ENCODE measurements at regions not wholly inside any gene's neighbourhood (a gene's known extent, or its start where the extent isn't known, plus 50 kb on each side); places are given as distances from the start of the nearest gene placed in this dataset.

DNA sequence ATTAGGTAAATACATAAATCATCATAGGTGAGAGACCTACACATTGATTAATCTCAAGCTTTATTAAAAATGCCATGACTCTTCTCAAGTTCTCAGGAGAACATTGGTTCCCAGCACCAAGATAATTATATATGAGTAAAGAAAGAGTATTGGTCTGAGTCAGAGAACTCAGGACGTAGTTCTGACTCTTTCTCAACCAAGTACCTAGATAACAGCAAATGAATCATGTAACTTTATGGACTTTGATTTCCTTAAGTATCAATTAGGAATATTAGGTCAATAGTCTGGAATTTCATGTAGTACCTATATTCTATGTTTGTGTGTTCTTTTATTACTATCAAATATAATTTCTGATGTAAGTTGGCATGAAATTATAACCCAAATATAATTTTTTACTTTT is 409.9 kb downstream of the GABRG1 start:
- TF ChIP-seq, protein P1, sequence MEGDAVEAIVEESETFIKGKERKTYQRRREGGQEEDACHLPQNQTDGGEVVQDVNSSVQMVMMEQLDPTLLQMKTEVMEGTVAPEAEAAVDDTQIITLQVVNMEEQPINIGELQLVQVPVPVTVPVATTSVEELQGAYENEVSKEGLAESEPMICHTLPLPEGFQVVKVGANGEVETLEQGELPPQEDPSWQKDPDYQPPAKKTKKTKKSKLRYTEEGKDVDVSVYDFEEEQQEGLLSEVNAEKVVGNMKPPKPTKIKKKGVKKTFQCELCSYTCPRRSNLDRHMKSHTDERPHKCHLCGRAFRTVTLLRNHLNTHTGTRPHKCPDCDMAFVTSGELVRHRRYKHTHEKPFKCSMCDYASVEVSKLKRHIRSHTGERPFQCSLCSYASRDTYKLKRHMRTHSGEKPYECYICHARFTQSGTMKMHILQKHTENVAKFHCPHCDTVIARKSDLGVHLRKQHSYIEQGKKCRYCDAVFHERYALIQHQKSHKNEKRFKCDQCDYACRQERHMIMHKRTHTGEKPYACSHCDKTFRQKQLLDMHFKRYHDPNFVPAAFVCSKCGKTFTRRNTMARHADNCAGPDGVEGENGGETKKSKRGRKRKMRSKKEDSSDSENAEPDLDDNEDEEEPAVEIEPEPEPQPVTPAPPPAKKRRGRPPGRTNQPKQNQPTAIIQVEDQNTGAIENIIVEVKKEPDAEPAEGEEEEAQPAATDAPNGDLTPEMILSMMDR (IDR thresholded peaks at IDR 0.05; ENCODE audit: insufficient read depth, low read length): no peak
- TF ChIP-seq REST (IDR thresholded peaks at IDR 0.05; ENCODE audit: insufficient replicate concordance, low read depth) (no peak), POLR2AphosphoS5 (IDR thresholded peaks at IDR 0.05; ENCODE audit: low read depth) (no peak)
